ENCODE measurements at regions not wholly inside any gene's neighbourhood (a gene's known extent, or its start where the extent isn't known, plus 50 kb on each side); places are given as distances from the start of the nearest gene placed in this dataset.

GRCh38 chr2:108189316-108189715 is 50.5 kb upstream of the SULT1C3 start:
- DNase-seq (ENCODE audit: extremely low read depth, insufficient read length), result no peak
- TF ChIP-seq CTCF (IDR thresholded peaks at IDR 0.05; ENCODE audit: insufficient read depth, low read length, poor library complexity, severe bottlenecking), result no peak
- Histone ChIP-seq H3K27me3 (replicated peaks; ENCODE audit: control insufficient read depth, insufficient read depth, low read length) (no peaks in the 10 kb centered on the region), H3K36me3 (ENCODE audit: control insufficient read depth, insufficient read depth, low read length) (no peaks in the 10 kb centered on the region), H3K4me3 (replicated peaks; ENCODE audit: low read depth, low read length) (no peak overlapping the region)

Measured in GM06990 (cell line).